ENCODE measurements at regions not wholly inside any gene's neighbourhood (a gene's known extent, or its start where the extent isn't known, plus 50 kb on each side); places are given as distances from the start of the nearest gene placed in this dataset.
A peak's percentile ranks its signal among the peaks of the same experiment; 100 is the strongest.

GRCh38 chr20:20824924-20825584 lies 112.6 kb upstream of the RALGAPA2 start (continued):
- TF ChIP-seq CTCF (IDR thresholded peaks at IDR 0.05 in 2 of 3, conservative IDR thresholded peaks at IDR 0.05 in 1 of 3; ENCODE audit: insufficient read depth in 2 of 3, low read depth in 1 of 3, low read length in 3 of 3) (peak; percentile 52 to 70 (median 65); a peak in 5 of 6 replicates), SLC30A9 (CRISPR knock-in tag; IDR thresholded peaks at IDR 0.05) (no peak), RAD21 (CRISPR knock-in tag; conservative IDR thresholded peaks at IDR 0.05 in 1 of 2, IDR thresholded peaks at IDR 0.05 in 1 of 2) (peak; percentile 37 to 60), SMC3 (conservative IDR thresholded peaks at IDR 0.05; ENCODE audit: insufficient read depth, low read depth, low read length) (peak; percentile 38; the same call in 1 of the 2 replicates), THRAP3 (IDR thresholded peaks at IDR 0.05; ENCODE audit: borderline replicate concordance) (no peak), CEBPB (tag; IDR thresholded peaks at IDR 0.05) (no peak), HDAC3 (IDR thresholded peaks at IDR 0.05; ENCODE audit: borderline replicate concordance, partially characterized antibody) (no peak), MYNN (IDR thresholded peaks at IDR 0.05) (no peak), MYNN (CRISPR knock-in tag; IDR thresholded peaks at IDR 0.05) (no peak), ZNF24 (IDR thresholded peaks at IDR 0.05) (no peak), MCM5 (IDR thresholded peaks at IDR 0.05; ENCODE audit: low read depth) (no peak)

Data from K562 (cell line).